PC-9 (cell line): ENCODE measurements at regions not wholly inside any gene's neighbourhood (a gene's known extent, or its start where the extent isn't known, plus 50 kb on each side); places are given as distances from the start of the nearest gene placed in this dataset.

Experiments used
- BruUV-seq: library from RNA; stranded (reverse); fragments of 400-500 nt; replicated peaks from 2 replicates; lab custom pipeline; 2021; lab: Mats Ljungman, UMichigan
- CTCF ChIA-PET: fragments of 300-600 bp; sonication (Branson Sonifier 250); formaldehyde crosslinking; loops from one replicate; lab custom pipeline; 2022; ENCODE audit warnings: antibody characterized with exemption; lab: Charles Lee
- POLR2A ChIA-PET: fragments of 300-600 bp; sonication (Branson Sonifier 250); formaldehyde crosslinking; loops from one replicate; lab custom pipeline; 2022; ENCODE audit warnings: antibody characterized with exemption; ENCODE audit not compliant: unreplicated experiment; lab: Charles Lee
- DNase-seq, 2 experiments: peaks; one replicate each; pipeline versions ENCODE4 v3.0.0 to v3.0.0-alpha.2; 2015 to 2022; ENCODE audit warnings: mixed read lengths in 1 of 2
- H2AFZ ChIP-seq: fragments of 200-600 bp; sonication (generic); 2 replicates; pipeline ENCODE4 v1.8.1; 2017; ENCODE audit warnings: antibody characterized with exemption
- H3F3A ChIP-seq: fragments of 200-600 bp; sonication (generic); 2 replicates; pipeline ENCODE4 v1.8.1; 2017; ENCODE audit warnings: antibody characterized with exemption, mild to moderate bottlenecking, low read depth; ENCODE audit not compliant: insufficient read depth
- H3K27ac ChIP-seq: fragments of 200-600 bp; sonication (generic); 2 replicates; pipeline ENCODE4 v1.6.1; 2016; ENCODE audit warnings: mixed run types
- H3K27me3 ChIP-seq: fragments of 200-600 bp; sonication (generic); 2 replicates; pipeline ENCODE4 v1.6.1; 2016; ENCODE audit warnings: low read depth, mixed run types; ENCODE audit not compliant: insufficient read depth
- H3K36me3 ChIP-seq: fragments of 200-600 bp; sonication (generic); 2 replicates; pipeline ENCODE4 v1.6.1; 2016; ENCODE audit warnings: low read depth, mixed run types
- H3K4me1 ChIP-seq: fragments of 200-600 bp; sonication (generic); replicated peaks from 2 replicates; pipeline ENCODE4 v1.6.1; 2016; ENCODE audit warnings: mixed run types; ENCODE audit not compliant: insufficient read depth
- H3K4me2 ChIP-seq: fragments of 200-600 bp; sonication (generic); 2 replicates; pipeline ENCODE4 v1.6.1; 2017; ENCODE audit warnings: mixed run types
- H3K4me3 ChIP-seq: fragments of 200-600 bp; sonication (generic); 2 replicates; pipeline ENCODE4 v1.6.1; 2016; ENCODE audit warnings: mixed run types
- H3K79me2 ChIP-seq: fragments of 200-600 bp; sonication (generic); 2 replicates; pipeline ENCODE4 v1.6.1; 2017; ENCODE audit warnings: low read depth, mixed run types
- H3K9me2 ChIP-seq: fragments of 200-600 bp; sonication (generic); 2 replicates; pipeline ENCODE4 v1.8.1; 2017; ENCODE audit warnings: mild to moderate bottlenecking; ENCODE audit not compliant: insufficient read depth
- H3K9me3 ChIP-seq: fragments of 200-600 bp; sonication (generic); 2 replicates; pipeline ENCODE4 v1.8.1; 2016; ENCODE audit warnings: low read depth; ENCODE audit not compliant: insufficient read depth
- H4K20me1 ChIP-seq: fragments of 200-600 bp; sonication (generic); 2 replicates; pipeline ENCODE4 v1.8.1; 2017; ENCODE audit not compliant: insufficient read depth
- CTCF ChIP-seq: fragments of 200-600 bp; sonication (generic); conservative IDR thresholded peaks from 2 replicates; pipeline ENCODE4 v1.6.1; 2017; ENCODE audit warnings: mixed run types, antibody characterized with exemption, mild to moderate bottlenecking, moderate library complexity
- EZH2 ChIP-seq: fragments of 200-600 bp; sonication (generic); IDR thresholded peaks from 2 replicates; pipeline ENCODE4 v1.8.0; 2017; ENCODE audit warnings: antibody characterized with exemption, low read depth
- intact Hi-C: fragments of 100-400 bp; cut with micrococcal nuclease; formaldehyde crosslinking; loops from one replicate; pipeline ENCODE4 v1.10.0; 2022; ENCODE audit not compliant: unreplicated experiment

GRCh38 chr9:1154739-1155138, 104.6 kb downstream of the DMRT2 start:
- intact Hi-C loops = no loop called here
- H3F3A ChIP-seq = no peaks in the 10 kb centered on the region
- H3K4me3 ChIP-seq = no peak overlapping the region
- ChIA-PET CTCF (no interaction called here), POLR2A (no interaction called here)
- H3K4me1 ChIP-seq = no peaks in the 10 kb centered on the region
- H3K36me3 ChIP-seq = no peaks in the 10 kb centered on the region
- H3K79me2 ChIP-seq = no peaks in the 10 kb centered on the region
- no peaks in the 10 kb centered on the region for H4K20me1 ChIP-seq
- BruUV-seq = no TSS peak
- H3K27ac ChIP-seq = no peak overlapping the region
- no peak for DNase-seq
- no peak for TF ChIP-seq EZH2
- TF ChIP-seq CTCF = no peak
- H3K9me3 ChIP-seq = no peaks in the 10 kb centered on the region
- no peaks in the 10 kb centered on the region for H3K9me2 ChIP-seq
- no peak overlapping the region for H2AFZ ChIP-seq
- no peak overlapping the region for H3K4me2 ChIP-seq
- H3K27me3 ChIP-seq = no peaks in the 10 kb centered on the region

- Histone ChIP-seq H3K4me2 (no peak overlapping the region), H3K4me3 (no peak overlapping the region), H3K27ac (no peak overlapping the region), H2AFZ (no peak overlapping the region), H3K27me3 (no peaks in the 10 kb centered on the region), H3K79me2 (no peaks in the 10 kb centered on the region), H3F3A (no peaks in the 10 kb centered on the region), H4K20me1 (no peaks in the 10 kb centered on the region), H3K9me2 (no peaks in the 10 kb centered on the region), H3K36me3 (no peaks in the 10 kb centered on the region), H3K4me1 (no peaks in the 10 kb centered on the region), H3K9me3 (no peaks in the 10 kb centered on the region)
- BruUV-seq = no TSS peak
- TF ChIP-seq CTCF = no peak
- TF ChIP-seq EZH2 = no peak
- intact Hi-C loops = no loop called here
- ChIA-PET CTCF (no interaction called here), POLR2A (no interaction called here)
- DNase-seq = no peak
Observed at GRCh38 chr9:1155602-1156001, 105.4 kb downstream of the DMRT2 start.

GRCh38 chr9:1156794-1157550, 106.8 kb downstream of the DMRT2 start:
- no peak for TF ChIP-seq EZH2
- H3F3A ChIP-seq = no peaks in the 10 kb centered on the region
- no peaks in the 10 kb centered on the region for H3K79me2 ChIP-seq
- intact Hi-C loops = no loop called here
- ChIA-PET CTCF (no interaction called here), POLR2A (no interaction called here)
- no peaks in the 10 kb centered on the region for H3K9me2 ChIP-seq
- H3K27ac ChIP-seq = no peak overlapping the region
- H3K27me3 ChIP-seq = no peaks in the 10 kb centered on the region
- H3K4me2 ChIP-seq = no peak overlapping the region
- H4K20me1 ChIP-seq = no peaks in the 10 kb centered on the region
- H2AFZ ChIP-seq = no peak overlapping the region
- no TSS peak for BruUV-seq
- no peak overlapping the region for H3K4me3 ChIP-seq
- no peaks in the 10 kb centered on the region for H3K9me3 ChIP-seq
- H3K36me3 ChIP-seq = no peaks in the 10 kb centered on the region
- DNase-seq = no peak
- H3K4me1 ChIP-seq = no peaks in the 10 kb centered on the region

- Histone ChIP-seq H3K27ac (no peak overlapping the region), H3K4me3 (no peak overlapping the region), H4K20me1 (no peaks in the 10 kb centered on the region), H2AFZ (no peak overlapping the region), H3K9me3 (no peaks in the 10 kb centered on the region), H3K4me1 (no peaks in the 10 kb centered on the region), H3F3A (no peaks in the 10 kb centered on the region), H3K9me2 (no peaks in the 10 kb centered on the region), H3K4me2 (no peak overlapping the region), H3K27me3 (no peaks in the 10 kb centered on the region), H3K79me2 (no peaks in the 10 kb centered on the region), H3K36me3 (no peaks in the 10 kb centered on the region)
- no peak for TF ChIP-seq EZH2
- no peak for TF ChIP-seq CTCF
- no peak for DNase-seq
- intact Hi-C loops = no loop called here
- ChIA-PET CTCF (no interaction called here), POLR2A (no interaction called here)
- no TSS peak for BruUV-seq
Observed at GRCh38 chr9:1157836-1158235, 107.7 kb downstream of the DMRT2 start.
